Activated CD4-positive, alpha-beta T cell treated with anti-CD3 and anti-CD28 coated beads for 24 hours (primary cell): ENCODE measurements at regions not wholly inside any gene's neighbourhood (a gene's known extent, or its start where the extent isn't known, plus 50 kb on each side); places are given as distances from the start of the nearest gene placed in this dataset.
"Not testable (repeated sequence)": the region's sequence is repeated elsewhere in the genome, so short reads cannot be mapped to it uniquely, and the experiment has no call there.

Experiments used
- DNase-seq, 2 donors: peaks; one replicate each; pipeline ENCODE4 v3.0.0-alpha.2; 2020; ENCODE audit warnings: low read depth in 2 of 2

GRCh38 chr2:144642856-144643255 is 122.9 kb upstream of the ZEB2 start:
- DNase-seq, result no peak

- DNase-seq, result no peak
These were observed 122.2 kb upstream of the ZEB2 start for GRCh38 chr2:144642131-144642530.

GRCh38 chr2:144638250-144638649 is 118.3 kb upstream of the ZEB2 start:
- not testable (repeated sequence) for DNase-seq

- not testable (repeated sequence) for DNase-seq
These were observed 116.9 kb upstream of the ZEB2 start for GRCh38 chr2:144636860-144637259.

- no peak for DNase-seq
These were observed 112.9 kb upstream of the ZEB2 start for GRCh38 chr2:144632809-144633208.

- DNase-seq, result no peak
These were observed 111.7 kb upstream of the ZEB2 start for GRCh38 chr2:144631636-144632035.

GRCh38 chr2:144630459-144631215 is 110.7 kb upstream of the ZEB2 start:
- DNase-seq, result no peak

GRCh38 chr2:144629935-144630334 is 110.0 kb upstream of the ZEB2 start:
- DNase-seq, result no peak

- DNase-seq, result no peak
These were observed 108.6 kb upstream of the ZEB2 start for GRCh38 chr2:144628566-144628965.

GRCh38 chr2:144625626-144626025 is 105.7 kb upstream of the ZEB2 start:
- DNase-seq, result no peak

GRCh38 chr2:144625226-144625625 is 105.3 kb upstream of the ZEB2 start:
- no peak for DNase-seq

- no peak for DNase-seq
These were observed 104.5 kb upstream of the ZEB2 start for GRCh38 chr2:144624451-144624850.

GRCh38 chr2:144622373-144622772 is 102.5 kb upstream of the ZEB2 start:
- not testable (repeated sequence) for DNase-seq

GRCh38 chr2:144621266-144621665 is 101.3 kb upstream of the ZEB2 start:
- no peak for DNase-seq

GRCh38 chr2:144619760-144620159 is 99.8 kb upstream of the ZEB2 start:
- no peak for DNase-seq

GRCh38 chr2:144617171-144617570 is 97.3 kb upstream of the ZEB2 start:
- DNase-seq, result not testable (repeated sequence)

- no peak for DNase-seq
These were observed 96.1 kb upstream of the ZEB2 start for GRCh38 chr2:144615866-144616565.

- no peak for DNase-seq
These were observed 88.1 kb upstream of the ZEB2 start for GRCh38 chr2:144607891-144608521.

GRCh38 chr2:144607099-144607498 is 87.2 kb upstream of the ZEB2 start:
- no peak for DNase-seq

GRCh38 chr2:144606466-144607095 is 86.7 kb upstream of the ZEB2 start:
- DNase-seq, result no peak

GRCh38 chr2:144605231-144605840 is 85.4 kb upstream of the ZEB2 start:
- no peak for DNase-seq

- DNase-seq, result no peak
These were observed 83.4 kb upstream of the ZEB2 start for GRCh38 chr2:144603334-144603733.
